ENCODE measurements at regions not wholly inside any gene's neighbourhood (a gene's known extent, or its start where the extent isn't known, plus 50 kb on each side); places are given as distances from the start of the nearest gene placed in this dataset.

DNA sequence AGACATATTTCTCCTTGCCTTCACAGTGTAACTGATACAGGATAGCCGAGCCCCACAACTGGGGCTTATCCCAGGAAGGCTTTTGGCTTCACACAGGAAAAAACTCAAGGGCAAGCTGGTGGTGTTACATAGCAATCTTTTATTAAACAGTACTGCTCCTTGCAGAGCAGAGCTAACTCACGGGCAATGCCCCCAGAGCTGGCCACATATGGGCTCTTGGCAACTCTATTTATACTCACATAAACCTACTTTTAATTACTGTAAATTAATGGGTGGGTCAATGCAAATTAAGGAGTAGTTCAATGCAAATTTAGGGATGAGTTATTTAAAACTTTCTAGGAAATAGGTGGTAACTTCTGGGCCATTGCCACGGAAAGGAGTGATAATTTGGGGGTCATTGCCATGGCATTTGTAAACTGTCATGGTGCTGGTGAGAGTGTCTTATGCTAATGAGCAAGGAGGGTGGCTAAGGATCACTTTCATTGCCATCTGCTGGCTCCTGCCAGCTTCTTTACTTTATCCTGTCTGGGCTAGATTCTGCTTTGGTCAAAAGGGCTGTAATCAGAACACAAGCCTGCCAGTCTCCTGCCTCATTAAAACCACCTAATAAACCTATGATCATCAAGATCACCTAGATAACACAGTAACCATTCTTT, 288.8 kb downstream of the CENPC start:
- peaks cover 1% of the 10 kb centered on the region; the same call in 1 of the 2 replicates for H3K27me3 Mint-ChIP-seq (ENCODE audit: insufficient read depth)
- H3K4me3 Mint-ChIP-seq: no peak overlapping the region
- no peak for DNase-seq
- H3K4me1 Mint-ChIP-seq (ENCODE audit: low read depth): no peaks in the 10 kb centered on the region
- TF ChIP-seq, protein P1, sequence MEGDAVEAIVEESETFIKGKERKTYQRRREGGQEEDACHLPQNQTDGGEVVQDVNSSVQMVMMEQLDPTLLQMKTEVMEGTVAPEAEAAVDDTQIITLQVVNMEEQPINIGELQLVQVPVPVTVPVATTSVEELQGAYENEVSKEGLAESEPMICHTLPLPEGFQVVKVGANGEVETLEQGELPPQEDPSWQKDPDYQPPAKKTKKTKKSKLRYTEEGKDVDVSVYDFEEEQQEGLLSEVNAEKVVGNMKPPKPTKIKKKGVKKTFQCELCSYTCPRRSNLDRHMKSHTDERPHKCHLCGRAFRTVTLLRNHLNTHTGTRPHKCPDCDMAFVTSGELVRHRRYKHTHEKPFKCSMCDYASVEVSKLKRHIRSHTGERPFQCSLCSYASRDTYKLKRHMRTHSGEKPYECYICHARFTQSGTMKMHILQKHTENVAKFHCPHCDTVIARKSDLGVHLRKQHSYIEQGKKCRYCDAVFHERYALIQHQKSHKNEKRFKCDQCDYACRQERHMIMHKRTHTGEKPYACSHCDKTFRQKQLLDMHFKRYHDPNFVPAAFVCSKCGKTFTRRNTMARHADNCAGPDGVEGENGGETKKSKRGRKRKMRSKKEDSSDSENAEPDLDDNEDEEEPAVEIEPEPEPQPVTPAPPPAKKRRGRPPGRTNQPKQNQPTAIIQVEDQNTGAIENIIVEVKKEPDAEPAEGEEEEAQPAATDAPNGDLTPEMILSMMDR (IDR thresholded peaks at IDR 0.05): no peak
- no peak overlapping the region for H3K27ac Mint-ChIP-seq
- H3K9me3 Mint-ChIP-seq: peaks cover 34% of the 10 kb centered on the region
- H3K36me3 Mint-ChIP-seq (ENCODE audit: low read depth): no peaks in the 10 kb centered on the region

DNA sequence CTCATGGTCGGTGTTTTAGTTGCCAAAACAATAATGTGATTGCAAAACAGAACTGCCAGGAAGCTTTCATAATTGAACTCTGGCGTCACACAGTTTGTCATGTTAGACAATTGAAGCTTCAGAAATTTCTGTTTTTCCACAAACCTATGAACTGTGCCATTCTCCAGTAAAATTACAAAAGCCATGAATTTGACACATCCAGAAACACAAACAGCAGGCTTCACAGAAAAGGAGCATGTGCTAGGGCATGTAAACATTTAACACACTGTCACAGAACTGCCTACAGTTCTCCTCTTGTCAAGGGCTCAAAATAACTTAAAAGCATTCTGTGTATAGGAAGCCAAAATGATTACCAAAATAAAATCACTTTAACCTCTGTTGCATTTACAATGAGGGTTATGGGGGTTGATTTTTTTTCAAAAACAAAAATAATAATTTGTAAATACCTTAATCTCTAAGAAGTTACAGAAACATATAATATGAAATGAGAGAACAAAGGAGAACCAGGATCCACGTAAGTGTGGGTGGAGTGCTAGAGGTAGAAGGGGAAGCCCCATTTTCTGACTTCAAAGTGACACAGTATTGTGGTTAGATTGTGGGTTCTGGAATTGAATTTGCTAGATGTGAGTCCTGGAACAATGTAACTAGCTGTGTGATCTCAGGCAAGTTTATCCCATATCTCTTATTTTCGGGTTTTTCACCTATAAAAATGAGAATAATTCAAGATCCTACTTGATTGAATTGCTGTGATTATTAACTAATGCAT, 295.0 kb downstream of the CENPC start:
- H3K36me3 Mint-ChIP-seq (ENCODE audit: low read depth): no peaks in the 10 kb centered on the region
- TF ChIP-seq, protein P1 (IDR thresholded peaks at IDR 0.05): no peak
- no peaks in the 10 kb centered on the region for H3K4me1 Mint-ChIP-seq (ENCODE audit: low read depth)
- H3K27ac Mint-ChIP-seq: no peak overlapping the region
- H3K9me3 Mint-ChIP-seq: peaks cover 14% of the 10 kb centered on the region
- H3K4me3 Mint-ChIP-seq: no peak overlapping the region
- no peak for DNase-seq
- no peaks in the 10 kb centered on the region for H3K27me3 Mint-ChIP-seq (ENCODE audit: insufficient read depth)

DNA sequence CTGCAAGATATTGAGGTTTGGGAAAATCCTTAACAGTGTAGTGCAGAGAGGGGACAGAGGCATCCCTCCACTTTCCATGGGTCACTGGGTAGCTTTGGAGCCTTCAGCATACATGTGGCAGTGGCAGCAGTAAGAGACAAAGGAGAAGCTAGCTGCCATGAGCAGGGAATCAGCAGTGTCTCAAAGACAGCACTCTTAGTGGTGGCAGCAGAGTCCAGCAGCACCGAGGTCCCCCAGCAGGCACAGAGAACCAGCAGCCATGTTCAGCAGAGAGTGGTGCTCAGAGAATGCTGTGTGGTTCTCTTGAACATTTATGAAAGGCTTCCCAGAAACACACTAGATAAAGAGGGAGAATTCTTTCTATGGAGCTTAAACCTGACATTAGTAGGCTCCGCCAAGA, 308.5 kb downstream of the CENPC start:
- Mint-ChIP-seq H3K27ac (no peak overlapping the region), H3K9me3 (peaks cover 20% of the 10 kb centered on the region), H3K27me3 (ENCODE audit: insufficient read depth) (no peaks in the 10 kb centered on the region), H3K36me3 (ENCODE audit: low read depth) (no peaks in the 10 kb centered on the region), H3K4me3 (no peak overlapping the region), H3K4me1 (ENCODE audit: low read depth) (no peaks in the 10 kb centered on the region)
- DNase-seq: no peak
- TF ChIP-seq, protein P1 (IDR thresholded peaks at IDR 0.05): no peak

DNA sequence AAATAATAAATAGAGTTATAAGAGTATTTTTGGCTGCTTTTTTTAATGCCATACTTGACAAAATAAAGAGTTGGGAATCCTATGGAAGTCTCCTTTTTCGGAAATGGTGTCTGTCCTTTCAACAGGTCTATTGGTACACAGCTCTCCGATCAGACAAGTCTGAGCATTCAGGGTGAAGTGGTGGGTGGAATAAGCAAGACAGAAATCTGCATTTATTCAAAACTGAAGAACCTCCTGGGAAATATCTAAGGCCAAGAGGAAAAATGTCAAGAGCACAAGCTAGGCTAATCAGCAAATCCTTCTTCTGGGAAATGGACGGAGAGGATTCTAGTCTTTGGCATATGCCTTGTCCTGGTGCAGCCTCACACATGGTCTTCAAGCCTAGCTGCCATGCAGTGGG, 309.0 kb downstream of the CENPC start:
- H3K4me3 Mint-ChIP-seq: no peak overlapping the region
- H3K4me1 Mint-ChIP-seq (ENCODE audit: low read depth): no peaks in the 10 kb centered on the region
- no peak overlapping the region for H3K27ac Mint-ChIP-seq
- TF ChIP-seq, protein P1 (IDR thresholded peaks at IDR 0.05): no peak
- H3K27me3 Mint-ChIP-seq (ENCODE audit: insufficient read depth): no peaks in the 10 kb centered on the region
- peaks cover 20% of the 10 kb centered on the region for H3K9me3 Mint-ChIP-seq
- DNase-seq: no peak
- H3K36me3 Mint-ChIP-seq (ENCODE audit: low read depth): no peaks in the 10 kb centered on the region

DNA sequence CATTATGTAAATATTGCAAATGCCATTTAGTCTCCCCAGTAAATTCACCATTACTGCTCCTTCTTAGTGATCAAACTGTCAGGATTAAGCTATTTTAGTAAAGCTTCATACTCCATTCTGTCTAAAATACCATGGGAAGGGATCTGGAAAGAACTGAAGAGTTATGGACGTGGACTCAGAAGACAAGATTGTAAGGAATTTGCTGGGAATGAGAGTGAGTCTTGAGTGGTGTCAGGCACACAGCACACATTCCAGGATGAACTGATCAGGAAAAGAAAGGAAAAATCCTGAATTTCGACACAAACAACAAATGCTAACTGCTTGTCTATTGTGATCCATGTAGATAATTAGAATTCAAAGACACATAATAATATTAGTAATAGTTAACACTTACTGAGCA, 311.0 kb downstream of the CENPC start:
- Mint-ChIP-seq H3K4me1 (ENCODE audit: low read depth) (no peaks in the 10 kb centered on the region), H3K36me3 (ENCODE audit: low read depth) (no peaks in the 10 kb centered on the region), H3K27me3 (ENCODE audit: insufficient read depth) (no peaks in the 10 kb centered on the region), H3K9me3 (peaks cover 12% of the 10 kb centered on the region), H3K4me3 (no peak overlapping the region), H3K27ac (no peak overlapping the region)
- DNase-seq: no peak
- TF ChIP-seq, protein P1 (IDR thresholded peaks at IDR 0.05): no peak
